SU-DHL-6 (cell line): ENCODE measurements at regions not wholly inside any gene's neighbourhood (a gene's known extent, or its start where the extent isn't known, plus 50 kb on each side); places are given as distances from the start of the nearest gene placed in this dataset.

Experiments used
- H2AFZ ChIP-seq: fragments of 200-600 bp; sonication (generic); 2 replicates; pipeline ENCODE4 v1.6.1; 2014; ENCODE audit warnings: low read depth, mild to moderate bottlenecking, moderate library complexity, mixed read lengths, antibody characterized with exemption, low read length; ENCODE audit not compliant: severe bottlenecking
- H3F3A ChIP-seq: fragments of 200-600 bp; shearing (Covaris generic); 2 replicates; pipeline ENCODE4 v1.6.0; 2016; ENCODE audit warnings: antibody characterized with exemption, mild to moderate bottlenecking; ENCODE audit not compliant: insufficient read depth
- H3K27ac ChIP-seq: fragments of 200-600 bp; sonication (generic); 2 replicates; pipeline ENCODE4 v1.5.1; 2016; ENCODE audit warnings: low read depth, mild to moderate bottlenecking, low read length, moderate library complexity, mixed read lengths
- H3K27me3 ChIP-seq: fragments of 200-600 bp; sonication (generic), shearing (Covaris generic); 2 replicates; pipeline ENCODE4 v1.6.0; 2014; ENCODE audit warnings: mild to moderate bottlenecking, low read length
- H3K36me3 ChIP-seq: fragments of 200-600 bp; sonication (generic); 2 replicates; pipeline ENCODE4 v1.6.1; 2014; ENCODE audit warnings: mild to moderate bottlenecking, low read length, mixed read lengths
- H3K4me2 ChIP-seq: fragments of 300-600, 200-600 bp; shearing (Covaris generic), sonication (generic); 2 replicates; pipeline ENCODE4 v1.6.0; 2014; ENCODE audit warnings: low read length, low read depth, mild to moderate bottlenecking; ENCODE audit not compliant: poor library complexity, severe bottlenecking
- H3K4me3 ChIP-seq: fragments of 200-600 bp; sonication (generic); 2 replicates; pipeline ENCODE4 v1.5.1; 2014; ENCODE audit warnings: antibody characterized with exemption, low read length, mild to moderate bottlenecking, mixed read lengths; ENCODE audit not compliant: insufficient read depth, poor library complexity, severe bottlenecking
- H3K79me2 ChIP-seq: fragments of 200-600 bp; sonication (generic); 2 replicates; pipeline ENCODE4 v1.6.1; 2014; ENCODE audit warnings: mild to moderate bottlenecking, low read length, moderate library complexity; ENCODE audit not compliant: insufficient read depth
- H3K9ac ChIP-seq: fragments of 200-600 bp; sonication (generic); 2 replicates; pipeline ENCODE4 v1.7.0; 2014; ENCODE audit warnings: mild to moderate bottlenecking, low read length
- H3K9me2 ChIP-seq: fragments of 200-600 bp; sonication (generic); replicated peaks from 2 replicates; pipeline ENCODE4 v1.6.1; 2014; ENCODE audit warnings: low read length; ENCODE audit not compliant: insufficient read depth
- H3K9me3 ChIP-seq: fragments of 200-600 bp; sonication (generic); 2 replicates; pipeline ENCODE4 v1.6.1; 2014; ENCODE audit warnings: low read length, mixed read lengths; ENCODE audit not compliant: insufficient read depth
- H4K20me1 ChIP-seq: fragments of 200-600 bp; sonication (generic); 2 replicates; pipeline ENCODE4 v1.6.1; 2014; ENCODE audit warnings: low read depth, mild to moderate bottlenecking, antibody characterized with exemption, low read length, moderate library complexity, mixed read lengths
- CTCF ChIP-seq: fragments of 200-600 bp; sonication (generic); IDR thresholded peaks from one replicate; pipeline ENCODE4 v1.5.1; 2017; ENCODE audit warnings: antibody characterized with exemption, mild to moderate bottlenecking, low read length, moderate library complexity; ENCODE audit not compliant: insufficient read depth, poor library complexity, severe bottlenecking
- EZH2phosphoT487 ChIP-seq: fragments of 200-600 bp; sonication (generic), shearing (Covaris generic); conservative IDR thresholded peaks from 2 replicates; pipeline ENCODE4 v1.6.1; 2018; ENCODE audit warnings: mild to moderate bottlenecking, antibody characterized with exemption, low read length, moderate library complexity, mixed read lengths

- H3K4me2 ChIP-seq: no peak overlapping the region
- H3K9me2 ChIP-seq: no peaks in the 10 kb centered on the region
- H3K27ac ChIP-seq: no peak overlapping the region
- TF ChIP-seq CTCF (no peak), EZH2phosphoT487 (no peak)
- H3K9me3 ChIP-seq: no peaks in the 10 kb centered on the region
- no peaks in the 10 kb centered on the region for H3K79me2 ChIP-seq
- H3K27me3 ChIP-seq: no peaks in the 10 kb centered on the region
- H4K20me1 ChIP-seq: no peaks in the 10 kb centered on the region
- no peaks in the 10 kb centered on the region for H3F3A ChIP-seq
- H3K9ac ChIP-seq: no peak overlapping the region
- H3K4me3 ChIP-seq: no peak overlapping the region
- H2AFZ ChIP-seq: no peak overlapping the region
- H3K36me3 ChIP-seq: no peaks in the 10 kb centered on the region
Measured at GRCh38 chr1:36588972-36589371, 106.3 kb upstream of the CSF3R start.

DNA sequence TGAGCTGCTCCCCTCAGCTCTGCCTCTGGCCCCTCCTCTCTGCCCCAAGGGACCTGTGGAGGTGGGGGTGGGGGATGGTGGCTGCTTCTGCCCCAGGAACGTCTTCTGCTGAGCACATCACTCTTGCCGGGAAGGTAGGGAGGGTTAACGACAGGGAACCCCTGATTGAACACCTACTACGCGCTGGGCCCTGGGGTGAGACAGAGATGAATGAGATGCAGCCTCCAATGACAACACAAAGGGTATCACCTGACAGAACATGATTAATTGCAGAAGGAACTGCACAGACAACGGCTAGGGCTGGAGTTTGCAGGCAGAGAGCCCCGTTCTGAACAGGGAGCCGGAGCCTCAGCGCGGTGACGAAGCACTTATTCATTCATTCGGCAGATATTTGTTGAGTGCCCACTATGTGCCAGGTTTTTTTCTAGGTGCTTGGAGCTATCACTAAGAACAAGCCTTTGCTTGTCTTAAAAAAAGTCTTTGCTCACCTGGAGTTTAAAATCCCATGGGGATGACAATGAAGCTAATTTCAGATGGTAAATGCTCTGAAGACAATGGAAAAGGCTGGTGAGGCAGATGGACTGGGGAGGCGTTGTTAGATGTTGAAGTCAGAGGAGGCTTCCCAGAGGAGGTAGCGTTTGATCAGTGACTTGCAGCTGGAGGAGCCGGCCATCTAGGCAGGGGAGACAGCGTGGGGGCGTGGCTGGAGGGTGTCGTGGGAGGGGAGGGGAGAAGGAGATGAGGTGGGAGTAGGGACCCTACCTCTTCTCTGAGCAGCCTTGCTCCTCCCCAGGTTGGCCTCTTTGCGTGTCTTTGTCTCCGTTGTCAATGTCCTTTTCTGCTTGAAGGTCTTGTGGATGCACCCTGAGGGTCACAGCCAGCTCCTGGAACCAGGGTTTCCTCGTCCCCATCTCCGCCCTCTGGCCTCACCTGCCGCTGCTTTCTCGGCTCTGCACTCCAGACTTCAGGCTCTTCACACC, 103.1 kb upstream of the CSF3R start:
- no peaks in the 10 kb centered on the region for H3K27me3 ChIP-seq
- H3K79me2 ChIP-seq: no peaks in the 10 kb centered on the region
- H3K9me2 ChIP-seq: no peaks in the 10 kb centered on the region
- no peaks in the 10 kb centered on the region for H4K20me1 ChIP-seq
- no peak overlapping the region for H2AFZ ChIP-seq
- no peak overlapping the region for H3K4me3 ChIP-seq
- no peak overlapping the region for H3K27ac ChIP-seq
- no peaks in the 10 kb centered on the region for H3K9me3 ChIP-seq
- no peaks in the 10 kb centered on the region for H3K36me3 ChIP-seq
- H3F3A ChIP-seq: no peaks in the 10 kb centered on the region
- TF ChIP-seq CTCF: no peak
- TF ChIP-seq EZH2phosphoT487: no peak
- no peak overlapping the region for H3K4me2 ChIP-seq
- no peak overlapping the region for H3K9ac ChIP-seq

DNA sequence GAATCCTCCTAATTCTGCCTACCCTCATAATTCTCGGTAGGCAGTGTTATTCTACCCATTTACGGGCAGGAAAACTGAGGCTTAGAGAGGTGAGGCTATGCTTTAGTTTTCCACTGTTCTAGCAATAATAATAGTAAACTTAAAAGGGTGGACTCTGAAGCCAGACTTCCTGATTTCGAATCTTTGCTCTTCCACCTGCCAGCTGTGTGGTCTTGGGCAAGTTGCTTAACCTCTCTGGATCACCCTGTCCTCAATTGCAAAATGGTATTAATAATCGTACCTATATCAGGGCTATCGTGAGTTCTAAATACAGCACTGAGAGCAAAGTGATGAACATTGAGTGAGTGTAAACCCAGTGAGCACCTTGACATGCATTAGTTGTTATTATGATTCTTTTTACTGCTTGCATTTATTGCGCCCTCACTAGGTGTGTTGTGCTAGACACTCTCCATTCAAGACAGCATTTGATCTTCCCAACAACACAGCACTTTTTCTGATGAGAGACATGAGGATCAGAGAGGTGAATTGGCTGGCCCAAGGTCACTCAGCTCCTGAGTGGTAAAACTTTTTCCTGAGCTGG, 102.3 kb upstream of the CSF3R start:
- Histone ChIP-seq H3K4me3 (no peak overlapping the region), H3K79me2 (no peaks in the 10 kb centered on the region), H3F3A (no peaks in the 10 kb centered on the region), H3K9me3 (no peaks in the 10 kb centered on the region), H3K9ac (no peak overlapping the region), H3K9me2 (no peaks in the 10 kb centered on the region), H3K4me2 (no peak overlapping the region), H3K27ac (no peak overlapping the region), H3K36me3 (no peaks in the 10 kb centered on the region), H2AFZ (no peak overlapping the region), H4K20me1 (no peaks in the 10 kb centered on the region), H3K27me3 (no peaks in the 10 kb centered on the region)
- TF ChIP-seq EZH2phosphoT487: no peak
- TF ChIP-seq CTCF: no peak
